A549 (cell line): ENCODE measurements at regions not wholly inside any gene's neighbourhood (a gene's known extent, or its start where the extent isn't known, plus 50 kb on each side); places are given as distances from the start of the nearest gene placed in this dataset.

ENCODE experiments used
- ATAC-seq, 2 experiments: fragments of 200-7000 bp in 1 of 2; fragments of >200 bp in 1 of 2; cut with Nextera tagmentation in 1 of 2; cut with Tn5 transposase in 1 of 2; 3 replicates each; pipeline versions ENCODE4 v1.8.0 to v1.9.1; 2018 to 2020; ENCODE audit warnings: mild to moderate bottlenecking in 1 of 2, moderate library complexity in 1 of 2
- CTCF ChIA-PET: fragments of 300-600 bp; sonication (Branson Sonifier 250); formaldehyde crosslinking; extraction: SDS; loops from one replicate; lab custom pipeline; 2021; ENCODE audit warnings: antibody characterized with exemption, inconsistent platforms; lab: Yijun Ruan, JAX
- POLR2A ChIA-PET: fragments of 350-600 bp; formaldehyde crosslinking; extraction: SDS; loops from one replicate; lab custom pipeline; 2021; ENCODE audit warnings: antibody characterized with exemption, inconsistent platforms; lab: Yijun Ruan, JAX
- DNase-seq, 2 experiments: peaks; one replicate each; pipeline versions ENCODE4 v3.0.0 to v3.0.0-alpha.2; 2011 to 2016; ENCODE audit warnings: low read depth in 1 of 2, low spot score in 1 of 2
- FAIRE-seq: peaks from 2 replicates; lab custom pipeline; 2011; peaks lifted over from hg19 to GRCh38; lab: Jason Lieb, UNC
- H3K27ac ChIP-seq, 2 experiments: fragments of >200 bp; sonication (Bioruptor Twin); formaldehyde crosslinking; 3 replicates each; pipeline ENCODE4 v1.5.1; 2016 to 2017
- H3K4me1 ChIP-seq: fragments of >200 bp; sonication (Bioruptor Twin); formaldehyde crosslinking; 3 replicates; pipeline ENCODE4 v1.6.1; 2016
- H3K4me2 ChIP-seq: fragments of >200 bp; sonication (Bioruptor Twin); formaldehyde crosslinking; 3 replicates; pipeline ENCODE4 v1.6.1; 2016
- H3K4me3 ChIP-seq: fragments of >200 bp; sonication (Bioruptor Twin); formaldehyde crosslinking; 3 replicates; pipeline ENCODE4 v1.5.1; 2016
- H3K9me3 ChIP-seq: fragments of >200 bp; sonication (Bioruptor Twin); formaldehyde crosslinking; 3 replicates; pipeline ENCODE4 v1.6.1; 2016
- ATOH8 ChIP-seq: fragments of 250-450 bp; sonication (Bioruptor Pico); IDR thresholded peaks from 2 replicates; pipeline ENCODE4 v1.5.0; 2020; ENCODE audit warnings: low read depth, mild to moderate bottlenecking, moderate library complexity
- BCL3 ChIP-seq: fragments of >200 bp; sonication (Bioruptor Twin); formaldehyde crosslinking; IDR thresholded peaks from 3 replicates; pipeline ENCODE4 v1.6.1; 2016
- CTCF ChIP-seq: fragments of >200 bp; sonication (Bioruptor Twin); formaldehyde crosslinking; IDR thresholded peaks from 3 replicates; pipeline ENCODE4 v1.5.1; 2016
- ELK1 ChIP-seq: fragments of 150-350 bp; IDR thresholded peaks from 2 replicates; pipeline ENCODE4 v1.6.1; 2014; ENCODE audit warnings: low read depth, mild to moderate bottlenecking, low read length
- FOSB ChIP-seq: fragments of 250-450 bp; sonication (Bioruptor Pico); IDR thresholded peaks from 2 replicates; pipeline ENCODE4 v1.5.0; 2020; ENCODE audit warnings: mild to moderate bottlenecking, moderate library complexity
- FOSL2 ChIP-seq, 2 experiments: fragments of 450-650 bp in 1 of 2; fragments of >200 bp in 1 of 2; sonication (Bioruptor Twin) in 1 of 2; formaldehyde crosslinking; IDR thresholded peaks; 2 replicates each; pipeline versions ENCODE4 v1.5.0 to v1.6.1; 2016 to 2020; ENCODE audit warnings: mild to moderate bottlenecking in 1 of 2, moderate library complexity in 1 of 2
- FOXS1 ChIP-seq: fragments of 250-450 bp; sonication (Bioruptor Pico); IDR thresholded peaks from 2 replicates; pipeline ENCODE4 v1.5.0; 2020; ENCODE audit warnings: mild to moderate bottlenecking, moderate library complexity
- HDAC2 ChIP-seq: fragments of 200-600 bp; sonication (generic); IDR thresholded peaks from 2 replicates; pipeline ENCODE4 v1.6.1; 2016
- HOXB13 ChIP-seq: fragments of 250-450 bp; sonication (Bioruptor Pico); IDR thresholded peaks from 2 replicates; pipeline ENCODE4 v1.5.0; 2020; ENCODE audit warnings: low read depth, mild to moderate bottlenecking, moderate library complexity
- MAFK ChIP-seq: fragments of 450-650 bp; IDR thresholded peaks from 2 replicates; pipeline ENCODE4 v1.6.1; 2014; ENCODE audit not compliant: partially characterized antibody
- PHF8 ChIP-seq: fragments of 200-600 bp; sonication (generic); IDR thresholded peaks from 2 replicates; pipeline ENCODE4 v1.6.1; 2016; ENCODE audit warnings: low read depth, mild to moderate bottlenecking, antibody characterized with exemption, moderate library complexity, borderline replicate concordance
- POLR2A ChIP-seq: IDR thresholded peaks from 2 replicates; pipeline ENCODE4 v1.6.1; 2012; ENCODE audit warnings: mild to moderate bottlenecking, low read length
- RAD21 ChIP-seq, 2 experiments: fragments of >200 bp in 1 of 2; sonication (Bioruptor Twin) in 1 of 2; formaldehyde crosslinking in 1 of 2; IDR thresholded peaks in 1 of 2; conservative IDR thresholded peaks in 1 of 2; 2 replicates in 1 of 2; 3 replicates in 1 of 2; pipeline ENCODE4 v1.6.1; 2012 to 2018; ENCODE audit warnings: inconsistent platforms in 1 of 2
- RFX5 ChIP-seq: fragments of 450-650 bp; IDR thresholded peaks from 2 replicates; pipeline ENCODE4 v1.7.1; 2014; ENCODE audit warnings: antibody characterized with exemption, mild to moderate bottlenecking, moderate library complexity
- RNF2 ChIP-seq: fragments of 200-600 bp; sonication (generic); IDR thresholded peaks from 2 replicates; pipeline ENCODE4 v1.6.1; 2016; ENCODE audit warnings: low read depth, mild to moderate bottlenecking, antibody characterized with exemption, moderate library complexity, borderline replicate concordance
- SMC3 ChIP-seq: fragments of >200 bp; sonication (Bioruptor Twin); formaldehyde crosslinking; IDR thresholded peaks from 3 replicates; pipeline ENCODE4 v1.6.1; 2018; ENCODE audit warnings: inconsistent platforms
- TFCP2L1 ChIP-seq: fragments of 250-450 bp; sonication (Bioruptor Pico); IDR thresholded peaks from 2 replicates; pipeline ENCODE4 v1.5.0; 2021; ENCODE audit warnings: mild to moderate bottlenecking
- USF2 ChIP-seq: fragments of 450-650 bp; IDR thresholded peaks from 2 replicates; pipeline ENCODE4 v1.6.1; 2014; ENCODE audit warnings: antibody characterized with exemption
- ZFP36 ChIP-seq: fragments of 450-650 bp; IDR thresholded peaks from 2 replicates; pipeline ENCODE4 v1.6.1; 2014; ENCODE audit warnings: borderline replicate concordance; ENCODE audit not compliant: partially characterized antibody
- ZNF302 ChIP-seq: fragments of 250-450 bp; sonication (Bioruptor Pico); IDR thresholded peaks from 2 replicates; pipeline ENCODE4 v1.9.0; 2021; ENCODE audit warnings: inconsistent platforms, mild to moderate bottlenecking, moderate library complexity
- WGBS: methylation state at CpG from one replicate; pipeline ENCODE4 v1.1.6; 2017; ENCODE audit errors: missing lambda C conversion rate; 5-methylcytosine and 5-hydroxymethylcytosine counted together

- no peak for FAIRE-seq
Measured at GRCh38 chr3:147195887-147196286, 210.5 kb downstream of the ZIC4 start.

GRCh38 chr3:147191795-147192385 is 214.5 kb downstream of the ZIC4 start:
- ATAC-seq (peak in 1 of 2 experiments; percentile 62; a peak in 3 of 6 replicates), FAIRE-seq (no peak)
- no peak overlapping the region for H3K4me2 ChIP-seq

More at GRCh38 chr3:147195887-147196286, 210.5 kb downstream of the ZIC4 start:
- CTCF ChIA-PET: no interaction called here
- ATAC-seq: no peak
- no peak overlapping the region for H3K4me3 ChIP-seq
- no peak for DNase-seq
- no peak overlapping the region for H3K27ac ChIP-seq
- H3K4me1 ChIP-seq: no peaks in the 10 kb centered on the region
- POLR2A ChIA-PET: no interaction called here
- TF ChIP-seq POLR2A (no peak), MAFK (no peak), FOXS1 (CRISPR knock-in tag) (no peak), RFX5 (no peak), PHF8 (no peak), USF2 (no peak), RNF2 (no peak), FOSB (CRISPR knock-in tag) (no peak), BCL3 (no peak), ZNF302 (CRISPR knock-in tag) (no peak), HDAC2 (no peak)
- no peaks in the 10 kb centered on the region for H3K9me3 ChIP-seq
- no peak overlapping the region for H3K4me2 ChIP-seq

More at GRCh38 chr3:147191795-147192385, 214.5 kb downstream of the ZIC4 start:
- H3K4me1 ChIP-seq: no peaks in the 10 kb centered on the region
- POLR2A ChIA-PET: no interaction called here
- H3K9me3 ChIP-seq: no peaks in the 10 kb centered on the region
- TF ChIP-seq CTCF: peak; percentile 31; the same call in 2 of the 3 replicates
- no peak for TF ChIP-seq ELK1
- no peak for TF ChIP-seq FOSL2 (IDR thresholded peaks at IDR 0.05)
- TF ChIP-seq FOSL2 (CRISPR knock-in tag; IDR thresholded peaks at IDR 0.05): no peak
- no peak for TF ChIP-seq ZFP36
- no peak for TF ChIP-seq HOXB13 (CRISPR knock-in tag)
- TF ChIP-seq SMC3: peak; percentile 44; the same call in 2 of the 3 replicates
- TF ChIP-seq RAD21 (conservative IDR thresholded peaks at IDR 0.05 in 1 of 2, IDR thresholded peaks at IDR 0.05 in 1 of 2): peak; percentile 24 to 34; a peak in 2 of 5 replicates
- TF ChIP-seq ATOH8: no peak
- TF ChIP-seq TFCP2L1 (CRISPR knock-in tag): no peak
- TF ChIP-seq RNF2: no peak
- no peak overlapping the region for H3K27ac ChIP-seq
- peak; percentile 6 to 73 for DNase-seq
- no peak overlapping the region for H3K4me3 ChIP-seq
- CTCF ChIA-PET: interaction anchor here (1.2 to 2.0 kb wide), 5 partner anchors 11 to 374 kb away, joined by 3 to 5 read pairs (median 3); no protein-coding TSS in a partner anchor
- 20% methylated on average over 2 of the region's 2 CpGs for WGBS
